PC-9 (cell line): ENCODE measurements at regions not wholly inside any gene's neighbourhood (a gene's known extent, or its start where the extent isn't known, plus 50 kb on each side); places are given as distances from the start of the nearest gene placed in this dataset.

Experiments used
- BruUV-seq: library from RNA; stranded (reverse); fragments of 400-500 nt; replicated peaks from 2 replicates; lab custom pipeline; 2021; lab: Mats Ljungman, UMichigan
- CTCF ChIA-PET: fragments of 300-600 bp; sonication (Branson Sonifier 250); formaldehyde crosslinking; loops from one replicate; lab custom pipeline; 2022; ENCODE audit warnings: antibody characterized with exemption; lab: Charles Lee
- POLR2A ChIA-PET: fragments of 300-600 bp; sonication (Branson Sonifier 250); formaldehyde crosslinking; loops from one replicate; lab custom pipeline; 2022; ENCODE audit warnings: antibody characterized with exemption; ENCODE audit not compliant: unreplicated experiment; lab: Charles Lee
- DNase-seq, 2 experiments: peaks; one replicate each; pipeline versions ENCODE4 v3.0.0 to v3.0.0-alpha.2; 2015 to 2022; ENCODE audit warnings: mixed read lengths in 1 of 2
- H2AFZ ChIP-seq: fragments of 200-600 bp; sonication (generic); 2 replicates; pipeline ENCODE4 v1.8.1; 2017; ENCODE audit warnings: antibody characterized with exemption
- H3F3A ChIP-seq: fragments of 200-600 bp; sonication (generic); 2 replicates; pipeline ENCODE4 v1.8.1; 2017; ENCODE audit warnings: antibody characterized with exemption, mild to moderate bottlenecking, low read depth; ENCODE audit not compliant: insufficient read depth
- H3K27ac ChIP-seq: fragments of 200-600 bp; sonication (generic); 2 replicates; pipeline ENCODE4 v1.6.1; 2016; ENCODE audit warnings: mixed run types
- H3K27me3 ChIP-seq: fragments of 200-600 bp; sonication (generic); 2 replicates; pipeline ENCODE4 v1.6.1; 2016; ENCODE audit warnings: low read depth, mixed run types; ENCODE audit not compliant: insufficient read depth
- H3K36me3 ChIP-seq: fragments of 200-600 bp; sonication (generic); 2 replicates; pipeline ENCODE4 v1.6.1; 2016; ENCODE audit warnings: low read depth, mixed run types
- H3K4me1 ChIP-seq: fragments of 200-600 bp; sonication (generic); replicated peaks from 2 replicates; pipeline ENCODE4 v1.6.1; 2016; ENCODE audit warnings: mixed run types; ENCODE audit not compliant: insufficient read depth
- H3K4me2 ChIP-seq: fragments of 200-600 bp; sonication (generic); 2 replicates; pipeline ENCODE4 v1.6.1; 2017; ENCODE audit warnings: mixed run types
- H3K4me3 ChIP-seq: fragments of 200-600 bp; sonication (generic); 2 replicates; pipeline ENCODE4 v1.6.1; 2016; ENCODE audit warnings: mixed run types
- H3K79me2 ChIP-seq: fragments of 200-600 bp; sonication (generic); 2 replicates; pipeline ENCODE4 v1.6.1; 2017; ENCODE audit warnings: low read depth, mixed run types
- H3K9me2 ChIP-seq: fragments of 200-600 bp; sonication (generic); 2 replicates; pipeline ENCODE4 v1.8.1; 2017; ENCODE audit warnings: mild to moderate bottlenecking; ENCODE audit not compliant: insufficient read depth
- H3K9me3 ChIP-seq: fragments of 200-600 bp; sonication (generic); 2 replicates; pipeline ENCODE4 v1.8.1; 2016; ENCODE audit warnings: low read depth; ENCODE audit not compliant: insufficient read depth
- H4K20me1 ChIP-seq: fragments of 200-600 bp; sonication (generic); 2 replicates; pipeline ENCODE4 v1.8.1; 2017; ENCODE audit not compliant: insufficient read depth
- CTCF ChIP-seq: fragments of 200-600 bp; sonication (generic); conservative IDR thresholded peaks from 2 replicates; pipeline ENCODE4 v1.6.1; 2017; ENCODE audit warnings: mixed run types, antibody characterized with exemption, mild to moderate bottlenecking, moderate library complexity
- EZH2 ChIP-seq: fragments of 200-600 bp; sonication (generic); IDR thresholded peaks from 2 replicates; pipeline ENCODE4 v1.8.0; 2017; ENCODE audit warnings: antibody characterized with exemption, low read depth
- intact Hi-C: fragments of 100-400 bp; cut with micrococcal nuclease; formaldehyde crosslinking; loops from one replicate; pipeline ENCODE4 v1.10.0; 2022; ENCODE audit not compliant: unreplicated experiment

- Histone ChIP-seq H3K9me2 (no peaks in the 10 kb centered on the region), H2AFZ (peak overlapping the region; percentile 65), H3K4me1 (peaks cover 43% of the 10 kb centered on the region), H3K27me3 (no peaks in the 10 kb centered on the region), H3K27ac (peak overlapping the region; percentile 88), H3K4me3 (peak overlapping the region; percentile 75), H3K79me2 (peaks cover 48% of the 10 kb centered on the region), H3K36me3 (0 out of 2 replicates have a peak, but pooled peaks cover 3% of the 10 kb centered on the region), H3F3A (peaks cover 36% of the 10 kb centered on the region), H4K20me1 (no peaks in the 10 kb centered on the region), H3K4me2 (peak overlapping the region; percentile 84), H3K9me3 (no peaks in the 10 kb centered on the region)
- CTCF ChIA-PET, result interaction anchor here (1.1 to 1.2 kb wide), 2 partner anchors 137 to 138 kb away, joined by 3 read pairs; no protein-coding TSS in a partner anchor
- BruUV-seq, result TSS peak; percentile 30
- TF ChIP-seq EZH2 (no peak), CTCF (no peak)
- no peak for DNase-seq
- intact Hi-C loops, result loop anchor here (5.0 kb wide), 3 partner anchors 52 to 467 kb away; partner anchors contain the start of genes DST and PRIM2
- POLR2A ChIA-PET, result no interaction called here
Observed at GRCh38 chr6:56850626-56851025, 104.3 kb upstream of the BEND6 start.

DNA sequence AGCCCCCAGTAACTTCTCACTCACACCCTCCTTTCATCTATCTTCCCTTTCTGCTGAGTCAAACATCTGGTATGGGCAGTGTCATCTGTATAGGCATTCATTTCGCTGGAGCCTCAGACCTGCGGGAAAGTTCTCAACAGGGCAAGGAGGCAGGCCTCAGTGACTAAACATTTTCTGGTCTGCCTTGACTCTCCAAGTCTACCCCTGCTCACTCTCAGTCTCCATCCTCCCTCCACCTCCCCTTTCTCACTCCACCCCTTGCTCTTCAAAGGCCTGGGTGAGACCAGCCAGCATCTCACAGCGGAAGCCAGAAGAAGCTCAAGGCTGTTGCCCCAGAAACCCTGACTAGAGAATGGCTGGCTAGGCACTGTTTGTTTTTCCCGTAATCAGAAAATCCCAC is 105.0 kb upstream of the BEND6 start:
- POLR2A ChIA-PET, result no interaction called here
- CTCF ChIA-PET, result no interaction called here

DNA sequence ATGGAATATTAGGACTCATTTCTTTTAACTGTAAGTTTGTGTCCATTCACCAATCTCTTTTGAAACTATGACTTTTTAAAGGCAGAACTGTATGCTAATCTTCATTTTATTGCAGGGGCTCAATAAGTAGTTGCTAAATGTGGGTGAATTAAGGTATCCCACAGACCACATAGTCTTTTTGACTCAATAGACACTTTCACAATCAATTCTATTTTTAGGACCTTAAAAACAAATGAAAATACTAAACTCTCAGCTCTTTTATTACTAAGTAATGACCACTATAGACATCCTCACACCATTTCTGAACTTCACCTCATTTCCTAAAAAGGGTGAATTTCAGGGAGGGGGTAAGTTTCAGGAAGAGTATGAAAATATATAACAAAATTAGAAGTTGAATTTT is 106.8 kb upstream of the BEND6 start:
- Histone ChIP-seq H2AFZ (no peak overlapping the region), H3K4me2 (0 out of 2 replicates have a peak overlapping the region, but pooled peaks have one; percentile 2), H3K4me1 (peaks cover 37% of the 10 kb centered on the region), H3K9me2 (no peaks in the 10 kb centered on the region), H3K9me3 (no peaks in the 10 kb centered on the region), H3K36me3 (0 out of 2 replicates have a peak, but pooled peaks cover 3% of the 10 kb centered on the region), H3K79me2 (peaks cover 57% of the 10 kb centered on the region), H4K20me1 (no peaks in the 10 kb centered on the region), H3K27ac (no peak overlapping the region), H3K27me3 (no peaks in the 10 kb centered on the region), H3F3A (peaks cover 41% of the 10 kb centered on the region), H3K4me3 (no peak overlapping the region)
- CTCF ChIA-PET, result interaction anchor here (0.8 kb wide), 1 partner anchor 205 kb away, joined by 3 read pairs; the partner anchor contains the start of gene DST
- BruUV-seq, result no TSS peak
- POLR2A ChIA-PET, result no interaction called here
- intact Hi-C loops, result no loop called here
- TF ChIP-seq CTCF (no peak), EZH2 (no peak)
- DNase-seq, result no peak

More for the DNA sequence above, 105.0 kb upstream of the BEND6 start:
- Histone ChIP-seq H2AFZ (no peak overlapping the region), H3K9me2 (no peaks in the 10 kb centered on the region), H3K36me3 (0 out of 2 replicates have a peak, but pooled peaks cover 3% of the 10 kb centered on the region), H3K4me2 (peak overlapping the region; percentile 84), H3K79me2 (peaks cover 53% of the 10 kb centered on the region), H3K27me3 (no peaks in the 10 kb centered on the region), H3K27ac (peak overlapping the region; percentile 88), H3K9me3 (no peaks in the 10 kb centered on the region), H3K4me3 (peak overlapping the region; percentile 75; the same call in 1 of the 2 replicates), H4K20me1 (no peaks in the 10 kb centered on the region), H3K4me1 (peaks cover 46% of the 10 kb centered on the region), H3F3A (peaks cover 42% of the 10 kb centered on the region)
- intact Hi-C loops, result loop anchor here (5.0 kb wide), 3 partner anchors 52 to 467 kb away; partner anchors contain the start of genes DST and PRIM2
- peak in 1 of 2 experiments; percentile 46 for DNase-seq
- no TSS peak for BruUV-seq
- TF ChIP-seq CTCF, result no peak
- no peak for TF ChIP-seq EZH2
